ENCODE measurements at regions not wholly inside any gene's neighbourhood (a gene's known extent, or its start where the extent isn't known, plus 50 kb on each side); places are given as distances from the start of the nearest gene placed in this dataset.

DNA sequence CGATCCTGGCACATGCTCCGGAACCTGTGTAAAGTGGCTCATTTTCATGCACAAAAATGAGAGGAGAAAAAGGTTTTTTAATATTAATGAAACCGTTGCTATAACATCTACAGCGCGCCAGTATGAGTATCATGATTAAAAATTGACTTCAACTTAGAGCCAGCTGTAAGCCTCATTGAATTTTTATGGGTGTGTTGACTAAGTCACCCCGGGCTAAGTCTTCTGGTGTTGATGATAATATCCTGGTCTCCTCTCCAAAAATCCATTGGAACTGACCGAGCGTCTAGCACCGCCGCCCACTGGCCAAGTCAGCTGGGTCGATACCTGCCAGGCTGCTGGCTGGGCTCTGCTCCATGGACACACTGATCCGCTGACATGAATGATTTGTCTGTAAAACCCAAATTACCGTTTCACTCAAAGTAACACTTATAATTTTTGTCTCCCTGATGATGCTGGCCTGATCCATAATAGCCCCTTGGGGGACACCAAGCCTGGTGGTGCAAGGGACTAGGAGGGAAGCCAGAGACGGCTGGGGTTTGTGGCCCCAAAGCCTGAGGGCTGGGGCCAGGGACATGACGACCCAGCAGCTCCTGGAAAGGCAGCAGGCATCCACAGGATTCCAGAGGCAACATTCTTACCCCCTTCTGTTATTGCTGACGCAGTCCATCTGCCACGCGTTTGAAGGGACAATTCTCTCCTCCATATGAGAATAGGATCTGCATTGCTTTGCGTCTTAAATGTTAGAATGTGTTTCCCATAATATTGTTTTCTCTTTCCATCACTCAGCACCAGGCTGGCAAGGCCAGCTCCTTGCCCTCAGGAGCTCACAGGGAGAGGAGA lies 131.0 kb upstream of the PPP2R2D start:
- Histone ChIP-seq H3K9me3 (ENCODE audit: control extremely low read depth in 1 of 5, control insufficient read depth in 4 of 5, insufficient read depth in 2 of 5, low read depth in 1 of 5, low read length in 4 of 5) (peaks cover 0 to under 1% (median 0%) of the 10 kb centered on the region in 5 experiments), H3K27ac (ENCODE audit: insufficient read depth in 1 of 2, low read depth in 1 of 2, low read length in 2 of 2, poor library complexity in 1 of 2, severe bottlenecking in 2 of 2) (no peak overlapping the region), H3K4me3 (ENCODE audit: control insufficient read depth in 1 of 7, extremely low read depth in 1 of 7, insufficient read depth in 4 of 7, low read depth in 2 of 7, low read length in 6 of 7) (no peak overlapping the region), H3K27me3 (replicated peaks in 2 of 5; ENCODE audit: control insufficient read depth in 4 of 5, insufficient read depth in 5 of 5, low read length in 4 of 5) (peaks cover 0 to 10% (median 2%) of the 10 kb centered on the region in 5 experiments), H3K4me1 (ENCODE audit: control extremely low read depth in 1 of 4, control insufficient read depth in 4 of 4, insufficient read depth in 4 of 4, low read length in 3 of 4) (no peaks in the 10 kb centered on the region), H3K36me3 (ENCODE audit: control insufficient read depth in 4 of 4, insufficient read depth in 4 of 4, low read length in 3 of 4) (no peaks in the 10 kb centered on the region)
- DNase-seq = no peak
- POLR2A ChIA-PET = no interaction called here
- CTCF ChIA-PET = interaction anchor here (0.8 kb wide), 1 partner anchor 184 kb away, joined by 3 read pairs; no protein-coding TSS in a partner anchor
- WGBS (ENCODE audit: insufficient coverage) = 93% methylated on average over 14 of the region's 19 CpGs

DNA sequence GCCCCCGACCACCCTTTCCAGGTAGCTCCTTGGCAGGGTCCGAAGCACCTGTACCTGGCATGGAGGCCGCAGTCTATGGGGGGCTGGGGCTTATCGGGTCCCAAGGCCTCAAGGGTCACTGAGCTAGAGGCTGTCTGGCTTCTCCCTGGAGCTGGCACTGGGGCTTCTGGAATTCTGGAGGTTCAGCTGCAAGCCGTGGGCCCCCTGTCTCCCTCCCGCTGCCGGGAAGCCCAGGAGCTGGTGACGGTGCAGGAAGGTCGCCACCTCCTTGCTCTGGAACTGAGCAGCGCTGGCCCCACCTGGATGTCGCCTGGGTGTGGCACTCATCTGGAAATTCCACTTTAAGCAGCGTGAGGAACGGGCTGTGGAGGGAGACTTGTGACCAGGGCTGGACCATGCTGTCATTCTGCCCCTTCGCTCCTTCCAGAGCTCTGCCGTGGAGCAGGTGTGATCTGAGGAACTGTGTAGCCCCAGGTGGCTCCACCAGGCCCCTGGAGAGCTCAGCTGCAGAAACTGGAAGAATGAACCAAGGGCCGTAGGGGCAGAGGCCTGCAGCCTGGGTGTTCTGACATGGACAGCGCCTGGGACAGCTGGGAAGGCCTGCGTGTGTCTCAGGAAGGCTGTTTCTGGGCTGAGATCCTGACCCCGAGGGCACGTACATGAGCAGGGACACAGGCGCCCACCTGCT lies 129.7 kb upstream of the PPP2R2D start:
- Histone ChIP-seq H3K4me1 (ENCODE audit: control extremely low read depth in 1 of 4, control insufficient read depth in 4 of 4, insufficient read depth in 4 of 4, low read length in 3 of 4) (no peaks in the 10 kb centered on the region), H3K27ac (ENCODE audit: insufficient read depth in 1 of 2, low read depth in 1 of 2, low read length in 2 of 2, poor library complexity in 1 of 2, severe bottlenecking in 2 of 2) (no peak overlapping the region), H3K27me3 (replicated peaks in 2 of 5; ENCODE audit: control insufficient read depth in 4 of 5, insufficient read depth in 5 of 5, low read length in 4 of 5) (peaks cover 0 to 10% (median 2%) of the 10 kb centered on the region in 5 experiments), H3K9me3 (ENCODE audit: control extremely low read depth in 1 of 5, control insufficient read depth in 4 of 5, insufficient read depth in 2 of 5, low read depth in 1 of 5, low read length in 4 of 5) (peaks cover 0 to 14% (median 4%) of the 10 kb centered on the region in 5 experiments), H3K36me3 (ENCODE audit: control insufficient read depth in 4 of 4, insufficient read depth in 4 of 4, low read length in 3 of 4) (no peaks in the 10 kb centered on the region), H3K4me3 (ENCODE audit: control insufficient read depth in 1 of 7, extremely low read depth in 1 of 7, insufficient read depth in 4 of 7, low read depth in 2 of 7, low read length in 6 of 7) (no peak overlapping the region)
- DNase-seq = no peak
- 97% methylated on average over 17 of the region's 21 CpGs for WGBS (ENCODE audit: insufficient coverage)
- ChIA-PET CTCF (interaction anchor here (0.6 kb wide), 1 partner anchor 22 kb away, joined by 4 read pairs; no protein-coding TSS in a partner anchor), POLR2A (interaction anchor here (1.1 kb wide), 1 partner anchor 29 kb away, joined by 4 read pairs; no protein-coding TSS in a partner anchor)

DNA sequence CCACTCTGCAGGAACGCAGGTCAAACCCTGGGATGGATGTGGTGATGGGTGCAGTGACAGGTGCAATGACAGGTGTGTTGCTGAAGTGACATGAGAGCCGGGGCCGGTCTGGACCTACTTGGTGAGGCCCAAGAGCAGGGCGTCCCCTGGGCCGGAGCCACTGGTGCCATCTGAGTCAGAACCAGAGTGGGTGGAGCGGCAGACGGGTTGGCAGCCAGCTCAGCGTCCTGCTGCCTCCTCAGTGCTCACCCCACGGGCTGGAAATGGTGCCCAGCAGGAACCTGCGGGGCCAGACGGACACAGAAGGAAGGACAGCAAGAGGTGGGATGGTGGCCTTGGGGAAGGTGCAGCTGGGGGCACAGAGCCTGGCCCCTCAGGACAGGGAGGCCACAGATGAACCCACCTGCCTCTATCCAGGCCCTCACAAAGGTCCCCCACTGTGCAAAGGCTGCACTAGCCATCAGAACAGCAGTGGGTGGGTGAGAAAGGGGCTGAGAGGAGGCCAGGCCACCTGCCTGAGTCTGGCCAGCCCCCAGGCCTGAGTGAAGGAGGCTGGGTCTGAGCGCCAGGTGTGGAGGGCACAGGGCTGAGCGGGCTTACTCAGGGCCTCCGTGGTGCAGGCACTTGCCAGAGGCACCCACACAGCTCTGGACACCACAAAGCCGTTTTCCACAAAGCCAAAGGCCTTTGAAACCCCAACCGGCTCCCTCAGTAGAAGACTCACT lies 129.0 kb upstream of the PPP2R2D start:
- DNase-seq = no peak
- peaks cover 0 to 10% (median 2%) of the 10 kb centered on the region in 5 experiments for H3K27me3 ChIP-seq (replicated peaks in 2 of 5; ENCODE audit: control insufficient read depth in 4 of 5, insufficient read depth in 5 of 5, low read length in 4 of 5)

DNA sequence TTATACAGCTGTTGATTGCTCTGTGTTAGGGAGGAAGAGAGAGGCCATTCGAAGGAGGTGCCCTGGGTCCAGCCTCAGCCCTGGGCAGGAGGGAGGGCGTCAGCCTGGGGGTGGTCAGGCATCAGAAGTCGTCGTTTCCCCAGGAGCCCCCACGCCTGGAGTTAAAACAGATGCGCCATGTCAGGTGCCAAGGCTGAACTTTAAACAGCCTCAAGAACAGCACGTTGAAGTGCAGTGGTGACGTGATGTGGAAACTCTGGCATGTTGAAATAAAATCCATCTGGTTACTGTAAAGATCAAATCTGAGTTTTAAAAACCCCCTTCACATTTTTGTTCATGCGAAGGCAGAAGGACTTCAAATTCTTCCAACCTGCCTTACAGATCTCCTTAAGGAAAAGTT lies 128.4 kb upstream of the PPP2R2D start:
- 82% methylated on average over 7 of the region's 9 CpGs for WGBS (ENCODE audit: insufficient coverage)
- CTCF ChIA-PET = no interaction called here

More for the DNA sequence above, 129.0 kb upstream of the PPP2R2D start:
- H3K27ac ChIP-seq (ENCODE audit: insufficient read depth in 1 of 2, low read depth in 1 of 2, low read length in 2 of 2, poor library complexity in 1 of 2, severe bottlenecking in 2 of 2) = no peak overlapping the region
- ChIA-PET CTCF (interaction anchor here (0.6 kb wide), 1 partner anchor 23 kb away, joined by 4 read pairs; no protein-coding TSS in a partner anchor), POLR2A (interaction anchor here (1.1 kb wide), 1 partner anchor 29 kb away, joined by 4 read pairs; no protein-coding TSS in a partner anchor)
- H3K9me3 ChIP-seq (ENCODE audit: control extremely low read depth in 1 of 5, control insufficient read depth in 4 of 5, insufficient read depth in 2 of 5, low read depth in 1 of 5, low read length in 4 of 5) = peaks cover 0 to 21% (median 10%) of the 10 kb centered on the region in 5 experiments
- H3K36me3 ChIP-seq (ENCODE audit: control insufficient read depth in 4 of 4, insufficient read depth in 4 of 4, low read length in 3 of 4) = no peaks in the 10 kb centered on the region
- no peak overlapping the region for H3K4me3 ChIP-seq (ENCODE audit: control insufficient read depth in 1 of 7, extremely low read depth in 1 of 7, insufficient read depth in 4 of 7, low read depth in 2 of 7, low read length in 6 of 7)
- 89% methylated on average over 15 of the region's 16 CpGs for WGBS (ENCODE audit: insufficient coverage)
- H3K4me1 ChIP-seq (ENCODE audit: control extremely low read depth in 1 of 4, control insufficient read depth in 4 of 4, insufficient read depth in 4 of 4, low read length in 3 of 4) = no peaks in the 10 kb centered on the region

DNA sequence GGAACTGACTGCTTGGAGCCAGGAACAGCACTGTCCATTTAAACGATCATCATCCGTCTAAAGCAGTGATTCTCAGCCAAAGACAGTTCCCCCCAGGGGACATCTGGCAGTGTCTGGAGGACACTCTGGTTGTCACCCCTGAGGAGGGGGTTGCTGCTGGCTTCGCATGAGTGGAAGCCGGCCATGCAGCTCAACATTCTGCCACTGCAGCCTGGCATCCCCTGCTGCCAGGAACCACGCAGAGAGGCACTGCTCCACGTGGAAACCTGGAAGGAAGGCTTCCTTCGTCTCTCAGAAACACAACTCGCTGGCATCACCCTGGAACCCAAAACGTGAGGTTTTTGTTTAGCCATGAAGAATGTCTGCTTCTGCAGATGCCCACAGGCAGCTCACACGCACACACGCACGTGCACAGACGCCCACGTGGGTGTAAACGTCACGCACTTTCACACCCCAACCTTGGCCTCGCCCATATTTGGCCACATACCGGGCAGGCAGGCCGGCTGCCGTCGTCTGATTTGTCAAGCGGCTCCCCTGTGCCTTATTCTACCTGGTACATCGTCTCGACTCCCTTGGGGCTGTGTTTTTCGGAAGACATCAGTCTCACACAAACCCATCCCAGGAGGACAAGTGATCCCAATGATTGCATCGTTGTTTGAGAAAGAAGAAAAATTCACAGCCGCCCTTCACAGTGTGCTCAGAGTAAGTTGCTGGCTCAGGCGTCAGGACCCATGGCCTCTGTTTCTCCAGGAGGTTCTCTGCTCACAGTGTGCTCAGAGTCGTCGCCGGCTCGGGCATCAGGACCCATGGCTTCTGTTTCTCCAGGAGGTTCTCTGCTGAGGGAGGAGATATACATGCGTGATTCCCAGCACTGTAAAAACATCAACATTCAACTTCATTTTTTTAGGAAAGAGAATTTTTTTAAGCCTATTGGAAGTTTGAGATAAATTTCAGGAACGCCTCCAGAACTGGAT lies 127.2 kb upstream of the PPP2R2D start:
- H3K4me1 ChIP-seq (ENCODE audit: control extremely low read depth in 1 of 4, control insufficient read depth in 4 of 4, insufficient read depth in 4 of 4, low read length in 3 of 4) = no peaks in the 10 kb centered on the region
- H3K4me3 ChIP-seq (ENCODE audit: control insufficient read depth in 1 of 7, extremely low read depth in 1 of 7, insufficient read depth in 4 of 7, low read depth in 2 of 7, low read length in 6 of 7) = no peak overlapping the region
- H3K27me3 ChIP-seq (replicated peaks in 2 of 5; ENCODE audit: control insufficient read depth in 4 of 5, insufficient read depth in 5 of 5, low read length in 4 of 5) = peaks cover 0 to 10% (median 2%) of the 10 kb centered on the region in 5 experiments
- H3K9me3 ChIP-seq (ENCODE audit: control extremely low read depth in 1 of 5, control insufficient read depth in 4 of 5, insufficient read depth in 2 of 5, low read depth in 1 of 5, low read length in 4 of 5) = peaks cover 0 to 38% (median 29%) of the 10 kb centered on the region in 5 experiments
- H3K27ac ChIP-seq (ENCODE audit: insufficient read depth in 1 of 2, low read depth in 1 of 2, low read length in 2 of 2, poor library complexity in 1 of 2, severe bottlenecking in 2 of 2) = no peak overlapping the region
- ChIA-PET POLR2A (no interaction called here), CTCF (no interaction called here)
- no peaks in the 10 kb centered on the region for H3K36me3 ChIP-seq (ENCODE audit: control insufficient read depth in 4 of 4, insufficient read depth in 4 of 4, low read length in 3 of 4)
- 86% methylated on average over 33 of the region's 34 CpGs for WGBS (ENCODE audit: insufficient coverage)
- no peak for DNase-seq

More for the DNA sequence above, 128.4 kb upstream of the PPP2R2D start:
- Histone ChIP-seq H3K9me3 (ENCODE audit: control extremely low read depth in 1 of 5, control insufficient read depth in 4 of 5, insufficient read depth in 2 of 5, low read depth in 1 of 5, low read length in 4 of 5) (peaks cover 0 to 27% (median 17%) of the 10 kb centered on the region in 5 experiments), H3K27ac (ENCODE audit: insufficient read depth in 1 of 2, low read depth in 1 of 2, low read length in 2 of 2, poor library complexity in 1 of 2, severe bottlenecking in 2 of 2) (no peak overlapping the region), H3K27me3 (replicated peaks in 2 of 5; ENCODE audit: control insufficient read depth in 4 of 5, insufficient read depth in 5 of 5, low read length in 4 of 5) (peaks cover 0 to 10% (median 2%) of the 10 kb centered on the region in 5 experiments), H3K4me3 (ENCODE audit: control insufficient read depth in 1 of 7, extremely low read depth in 1 of 7, insufficient read depth in 4 of 7, low read depth in 2 of 7, low read length in 6 of 7) (no peak overlapping the region), H3K4me1 (ENCODE audit: control extremely low read depth in 1 of 4, control insufficient read depth in 4 of 4, insufficient read depth in 4 of 4, low read length in 3 of 4) (no peaks in the 10 kb centered on the region), H3K36me3 (ENCODE audit: control insufficient read depth in 4 of 4, insufficient read depth in 4 of 4, low read length in 3 of 4) (no peaks in the 10 kb centered on the region)
- DNase-seq = no peak
- POLR2A ChIA-PET = no interaction called here

DNA sequence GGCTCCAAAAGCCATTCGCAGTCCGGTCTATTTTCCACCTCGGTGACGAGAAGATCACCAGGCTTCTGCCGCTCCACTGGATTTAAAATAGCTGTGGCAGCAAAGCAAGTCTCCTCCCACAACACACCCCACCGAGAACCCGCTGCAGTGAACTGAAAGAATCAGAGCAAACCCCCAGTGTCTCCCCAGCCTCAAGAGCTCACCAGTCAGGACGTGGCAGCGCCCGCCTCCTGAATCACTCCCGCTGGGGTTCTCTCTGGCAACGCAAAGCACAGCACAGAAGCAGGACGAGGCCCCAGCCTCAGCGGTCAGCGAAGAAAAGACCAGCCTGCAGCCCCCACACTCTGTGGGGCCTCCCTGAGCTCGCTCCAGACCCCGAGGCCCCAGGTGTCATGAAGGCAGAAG lies 126.1 kb upstream of the PPP2R2D start:
- H3K4me3 ChIP-seq (ENCODE audit: control insufficient read depth in 1 of 7, extremely low read depth in 1 of 7, insufficient read depth in 4 of 7, low read depth in 2 of 7, low read length in 6 of 7) = no peak overlapping the region
- H3K9me3 ChIP-seq (ENCODE audit: control extremely low read depth in 1 of 5, control insufficient read depth in 4 of 5, insufficient read depth in 2 of 5, low read depth in 1 of 5, low read length in 4 of 5) = peaks cover 0 to 47% (median 34%) of the 10 kb centered on the region in 5 experiments
- ChIA-PET POLR2A (no interaction called here), CTCF (no interaction called here)
- H3K27ac ChIP-seq (ENCODE audit: insufficient read depth in 1 of 2, low read depth in 1 of 2, low read length in 2 of 2, poor library complexity in 1 of 2, severe bottlenecking in 2 of 2) = no peak overlapping the region
- H3K27me3 ChIP-seq (replicated peaks in 2 of 5; ENCODE audit: control insufficient read depth in 4 of 5, insufficient read depth in 5 of 5, low read length in 4 of 5) = peaks cover 0 to 10% (median 2%) of the 10 kb centered on the region in 5 experiments
- DNase-seq = no peak
- H3K36me3 ChIP-seq (ENCODE audit: control insufficient read depth in 4 of 4, insufficient read depth in 4 of 4, low read length in 3 of 4) = no peaks in the 10 kb centered on the region
- WGBS (ENCODE audit: insufficient coverage) = 96% methylated on average over 16 of the region's 17 CpGs
- no peaks in the 10 kb centered on the region for H3K4me1 ChIP-seq (ENCODE audit: control extremely low read depth in 1 of 4, control insufficient read depth in 4 of 4, insufficient read depth in 4 of 4, low read length in 3 of 4)

Measured in common myeloid progenitor, CD34-positive (primary cell).